Dermis microvascular lymphatic vessel endothelial cell (primary cell): ENCODE measurements at regions not wholly inside any gene's neighbourhood (a gene's known extent, or its start where the extent isn't known, plus 50 kb on each side); places are given as distances from the start of the nearest gene placed in this dataset.

Source experiments
- DNase-seq, 2 donors: peaks; one replicate each; pipeline versions ENCODE4 v3.0.0 to v3.0.0-alpha.2; 2010; ENCODE audit warnings: low read depth in 2 of 2

DNA sequence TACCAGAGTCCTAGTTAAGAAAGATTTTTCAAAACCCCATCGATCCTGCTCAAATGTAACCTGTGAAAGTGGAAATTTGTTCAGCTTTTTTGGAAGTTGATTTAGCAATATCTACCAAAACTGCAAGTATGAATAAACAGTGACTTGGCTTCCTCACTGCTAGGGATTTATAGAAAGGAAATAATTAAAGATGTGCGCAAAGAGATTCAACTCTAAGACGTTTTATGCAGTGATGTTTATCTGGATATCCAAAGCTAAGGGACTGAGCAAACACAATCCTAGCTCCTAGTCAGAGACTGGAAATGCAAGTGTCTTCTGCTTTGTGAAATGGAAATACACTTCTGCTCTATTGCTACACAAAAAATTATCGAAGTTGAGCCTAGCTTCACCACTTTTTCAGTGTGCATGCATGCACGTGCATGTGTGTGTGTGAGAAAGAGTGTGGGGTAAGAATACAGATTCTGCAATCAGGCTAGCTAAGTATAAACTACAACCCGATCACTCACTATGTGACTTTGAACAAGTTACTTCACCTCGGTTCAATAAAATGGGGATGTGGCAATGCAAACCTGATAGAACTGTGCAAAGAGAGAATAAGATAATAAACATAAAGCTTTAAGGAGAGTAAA, 52.1 kb upstream of the FOXF1 start:
- no peak for DNase-seq

DNA sequence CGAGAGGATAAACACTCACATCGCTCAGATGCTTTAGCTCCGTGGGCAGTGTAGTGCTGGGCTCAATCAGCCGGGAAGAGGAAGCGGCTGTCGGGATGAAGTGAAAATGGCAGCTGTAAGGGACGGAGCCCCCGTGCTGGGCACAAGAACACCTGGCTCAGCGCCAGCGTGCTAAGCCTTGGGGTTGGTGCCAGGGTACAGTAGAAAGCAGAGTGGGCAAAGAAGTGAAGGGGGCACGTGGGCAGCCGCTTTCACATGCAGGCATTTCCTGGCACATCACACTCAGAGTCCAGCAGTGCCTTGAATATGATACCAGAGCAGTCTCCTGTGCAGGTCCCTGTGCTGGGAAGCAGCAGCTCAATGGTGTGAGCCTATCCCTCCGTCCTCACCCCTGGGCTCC, 51.1 kb upstream of the FOXF1 start:
- DNase-seq = no peak
